ENCODE measurements at regions not wholly inside any gene's neighbourhood (a gene's known extent, or its start where the extent isn't known, plus 50 kb on each side); places are given as distances from the start of the nearest gene placed in this dataset.
"Not testable (repeated sequence)": the region's sequence is repeated elsewhere in the genome, so short reads cannot be mapped to it uniquely, and the experiment has no call there.

- no peak overlapping the region for H3K27ac ChIP-seq (ENCODE audit: low read depth, low read length)
- no peaks in the 10 kb centered on the region for H3K27me3 ChIP-seq (ENCODE audit: control insufficient read depth, low read length)
- no peak overlapping the region for H3K4me3 ChIP-seq (ENCODE audit: low read length)
- H3K4me1 ChIP-seq (ENCODE audit: control insufficient read depth, low read length), result no peaks in the 10 kb centered on the region
- H4K20me1 ChIP-seq (ENCODE audit: control insufficient read depth, insufficient read depth, low read depth, low read length), result no peaks in the 10 kb centered on the region
- no peaks in the 10 kb centered on the region for H3K36me3 ChIP-seq (ENCODE audit: control insufficient read depth, low read length)
- H3K4me2 ChIP-seq (ENCODE audit: low read length), result no peak overlapping the region
- TF ChIP-seq CTCF (IDR thresholded peaks at IDR 0.05; ENCODE audit: low read depth, low read length, poor library complexity, severe bottlenecking), result no peak
- no peak for TF ChIP-seq EZH2phosphoT487 (IDR thresholded peaks at IDR 0.05; ENCODE audit: borderline replicate concordance, low read length)
- H3K9me3 ChIP-seq (ENCODE audit: control insufficient read depth, insufficient read depth, low read length), result no peaks in the 10 kb centered on the region
- H3F3A ChIP-seq (ENCODE audit: control insufficient read depth, insufficient read depth), result no peaks in the 10 kb centered on the region
- H3K9me2 ChIP-seq (replicated peaks; ENCODE audit: control insufficient read depth, low read length), result no peaks in the 10 kb centered on the region
- no peaks in the 10 kb centered on the region for H3K79me2 ChIP-seq (ENCODE audit: control insufficient read depth, low read length)
These were observed 128.9 kb upstream of the GOT2 start for GRCh38 chr16:58863042-58863441.

- H3K36me3 ChIP-seq (ENCODE audit: control insufficient read depth, low read length), result no peaks in the 10 kb centered on the region
- no peak overlapping the region for H3K27ac ChIP-seq (ENCODE audit: low read depth, low read length)
- H3K4me2 ChIP-seq (ENCODE audit: low read length), result no peak overlapping the region
- TF ChIP-seq EZH2phosphoT487 (IDR thresholded peaks at IDR 0.05; ENCODE audit: borderline replicate concordance, low read length), result no peak
- H4K20me1 ChIP-seq (ENCODE audit: control insufficient read depth, insufficient read depth, low read depth, low read length), result no peaks in the 10 kb centered on the region
- no peaks in the 10 kb centered on the region for H3K4me1 ChIP-seq (ENCODE audit: control insufficient read depth, low read length)
- H3K79me2 ChIP-seq (ENCODE audit: control insufficient read depth, low read length), result no peaks in the 10 kb centered on the region
- H3K9me2 ChIP-seq (replicated peaks; ENCODE audit: control insufficient read depth, low read length), result no peaks in the 10 kb centered on the region
- H3K4me3 ChIP-seq (ENCODE audit: low read length), result no peak overlapping the region
- no peaks in the 10 kb centered on the region for H3K9me3 ChIP-seq (ENCODE audit: control insufficient read depth, insufficient read depth, low read length)
- H3F3A ChIP-seq (ENCODE audit: control insufficient read depth, insufficient read depth), result no peaks in the 10 kb centered on the region
- no peaks in the 10 kb centered on the region for H3K27me3 ChIP-seq (ENCODE audit: control insufficient read depth, low read length)
These were observed 128.4 kb upstream of the GOT2 start for GRCh38 chr16:58862334-58863021.

GRCh38 chr16:58859958-58860669, 126.0 kb upstream of the GOT2 start:
- Histone ChIP-seq H3K4me2 (ENCODE audit: low read length) (no peak overlapping the region), H3K4me1 (ENCODE audit: control insufficient read depth, low read length) (no peaks in the 10 kb centered on the region), H3K9me2 (replicated peaks; ENCODE audit: control insufficient read depth, low read length) (no peaks in the 10 kb centered on the region), H3K9me3 (ENCODE audit: control insufficient read depth, insufficient read depth, low read length) (no peaks in the 10 kb centered on the region), H3K27ac (ENCODE audit: low read depth, low read length) (no peak overlapping the region), H3K27me3 (ENCODE audit: control insufficient read depth, low read length) (no peaks in the 10 kb centered on the region), H3F3A (ENCODE audit: control insufficient read depth, insufficient read depth) (no peaks in the 10 kb centered on the region), H3K4me3 (ENCODE audit: low read length) (no peak overlapping the region), H3K36me3 (ENCODE audit: control insufficient read depth, low read length) (no peaks in the 10 kb centered on the region), H3K79me2 (ENCODE audit: control insufficient read depth, low read length) (no peaks in the 10 kb centered on the region), H4K20me1 (ENCODE audit: control insufficient read depth, insufficient read depth, low read depth, low read length) (no peaks in the 10 kb centered on the region)
- TF ChIP-seq EZH2phosphoT487 (IDR thresholded peaks at IDR 0.05; ENCODE audit: borderline replicate concordance, low read length) (no peak), CTCF (IDR thresholded peaks at IDR 0.05; ENCODE audit: low read depth, low read length, poor library complexity, severe bottlenecking) (no peak)

GRCh38 chr16:58858577-58858976, 124.5 kb upstream of the GOT2 start:
- H3K9me2 ChIP-seq (replicated peaks; ENCODE audit: control insufficient read depth, low read length); H3F3A ChIP-seq (ENCODE audit: control insufficient read depth, insufficient read depth); H3K4me1 ChIP-seq (ENCODE audit: control insufficient read depth, low read length); H3K9me3 ChIP-seq (ENCODE audit: control insufficient read depth, insufficient read depth, low read length); H3K79me2 ChIP-seq (ENCODE audit: control insufficient read depth, low read length); H3K27ac ChIP-seq (ENCODE audit: low read depth, low read length); H3K36me3 ChIP-seq (ENCODE audit: control insufficient read depth, low read length); H4K20me1 ChIP-seq (ENCODE audit: control insufficient read depth, insufficient read depth, low read depth, low read length); H3K27me3 ChIP-seq (ENCODE audit: control insufficient read depth, low read length); H3K4me2 ChIP-seq (ENCODE audit: low read length); H3K4me3 ChIP-seq (ENCODE audit: low read length): not testable (repeated sequence)

Data from DOHH2 (cell line).